HepG2 (cell line): ENCODE measurements at regions not wholly inside any gene's neighbourhood (a gene's known extent, or its start where the extent isn't known, plus 50 kb on each side); places are given as distances from the start of the nearest gene placed in this dataset.

Experiments used
- ATAC-seq: fragments of 200-7000 bp; cut with Tn5 transposase; 3 replicates; pipeline ENCODE4 v1.9.1; 2020; ENCODE audit warnings: mild to moderate bottlenecking, moderate library complexity
- BruUV-seq: library from RNA; stranded (reverse); fragments of 400-500 nt; replicated peaks from 2 replicates; lab custom pipeline; 2021; lab: Mats Ljungman, UMichigan
- CTCF ChIA-PET: fragments of 300-600 bp; formaldehyde crosslinking; extraction: SDS; loops from one replicate; lab custom pipeline; 2021; ENCODE audit warnings: low total read pairs, inconsistent platforms, low intra/inter-chr PET ratio; lab: Yijun Ruan, JAX
- POLR2A ChIA-PET: fragments of 350-600 bp; sonication (Branson Sonifier 250); formaldehyde crosslinking; loops from one replicate; lab custom pipeline; 2020; ENCODE audit warnings: antibody characterized with exemption, inconsistent platforms; lab: Yijun Ruan, JAX
- DNase-seq: peaks from one replicate; pipeline ENCODE4 v3.0.0-alpha.2; 2015; ENCODE audit warnings: low spot score
- FAIRE-seq: peaks from 3 replicates; lab custom pipeline; 2011; peaks lifted over from hg19 to GRCh38; lab: Jason Lieb, UNC
- H2AFZ ChIP-seq: one replicate; pipeline ENCODE4 v1.6.1; 2011; ENCODE audit warnings: low read length, inconsistent platforms
- H3K27ac ChIP-seq: fragments of 300-600 bp; 3 replicates; pipeline ENCODE4 v1.8.0; 2011; ENCODE audit warnings: mixed run types, mild to moderate bottlenecking, mixed read lengths, low read length, inconsistent platforms; ENCODE audit not compliant: insufficient read depth; ENCODE audit errors: extremely low read length
- H3K27me3 ChIP-seq, 2 experiments: fragments of 200-600 bp in 1 of 2; 2 replicates in 1 of 2; 3 replicates in 1 of 2; pipeline versions ENCODE4 v1.6.0 to v1.8.0; 2011; ENCODE audit warnings: low read length in 2 of 2, mild to moderate bottlenecking in 2 of 2, moderate library complexity in 2 of 2, inconsistent platforms in 1 of 2; ENCODE audit not compliant: insufficient read depth in 2 of 2, control insufficient read depth in 1 of 2
- H3K36me3 ChIP-seq, 2 experiments: fragments of 200-600 bp in 1 of 2; replicated peaks in 1 of 2; 2 replicates in 1 of 2; 3 replicates in 1 of 2; pipeline versions ENCODE4 v1.5.1 to v1.8.0; 2011; ENCODE audit warnings: low read length in 2 of 2, inconsistent platforms in 1 of 2; ENCODE audit not compliant: insufficient read depth in 2 of 2, control insufficient read depth in 1 of 2
- H3K4me1 ChIP-seq: 2 replicates; pipeline ENCODE4 v1.5.1; 2012; ENCODE audit warnings: low read length, inconsistent platforms; ENCODE audit not compliant: insufficient read depth
- H3K4me2 ChIP-seq: 2 replicates; pipeline ENCODE4 v1.6.0; 2011; ENCODE audit warnings: low read depth, low read length, inconsistent platforms
- H3K4me3 ChIP-seq, 3 experiments: fragments of 200-600 bp in 1 of 3; sonication (generic), shearing (Covaris generic) in 1 of 3; replicated peaks in 1 of 3; 2 replicates each; pipeline ENCODE4 v1.5.1; 2011 to 2016; ENCODE audit warnings: low read length in 3 of 3, inconsistent platforms in 2 of 3, low read depth in 2 of 3, mild to moderate bottlenecking in 2 of 3, control low read depth in 1 of 3, mixed read lengths in 1 of 3; ENCODE audit not compliant: insufficient read depth in 1 of 3
- H3K79me2 ChIP-seq: one replicate; pipeline ENCODE4 v1.6.1; 2011; ENCODE audit warnings: low read length, inconsistent platforms; ENCODE audit not compliant: insufficient read depth
- H3K9ac ChIP-seq: 2 replicates; pipeline ENCODE4 v1.6.0; 2011; ENCODE audit warnings: mild to moderate bottlenecking, low read depth, low read length, inconsistent platforms; ENCODE audit not compliant: insufficient read depth
- H3K9me3 ChIP-seq: 2 replicates; pipeline ENCODE4 v1.5.1; 2012; ENCODE audit warnings: mild to moderate bottlenecking, low read length
- H4K20me1 ChIP-seq: 2 replicates; pipeline ENCODE4 v1.6.0; 2011; ENCODE audit warnings: inconsistent platforms, mild to moderate bottlenecking, low read length, moderate library complexity; ENCODE audit not compliant: insufficient read depth
- CREM ChIP-seq, 2 experiments: sonication (generic) in 1 of 2; formaldehyde crosslinking in 1 of 2; IDR thresholded peaks; 2 replicates each; pipeline versions ENCODE4 v1.4.0 to v1.6.1; 2016 to 2020; ENCODE audit warnings: antibody characterized with exemption in 1 of 2, mild to moderate bottlenecking in 1 of 2, missing genetic modification reagents in 1 of 2
- HNF4A ChIP-seq: sonication (generic); formaldehyde crosslinking; IDR thresholded peaks from 2 replicates; pipeline ENCODE4 v1.4.0; 2020; ENCODE audit warnings: missing genetic modification reagents
- ISL2 ChIP-seq: sonication (generic); formaldehyde crosslinking; IDR thresholded peaks from 2 replicates; pipeline ENCODE4 v1.5.0; 2020; ENCODE audit warnings: missing genetic modification reagents
- MED8 ChIP-seq: sonication (generic); formaldehyde crosslinking; IDR thresholded peaks from 2 replicates; pipeline ENCODE4 v1.8.1; 2023; ENCODE audit warnings: mild to moderate bottlenecking, missing genetic modification reagents; ENCODE audit not compliant: insufficient replicate concordance
- PHB2 ChIP-seq: fragments of 450-650 bp; IDR thresholded peaks from 2 replicates; pipeline ENCODE4 v1.6.1; 2018; ENCODE audit not compliant: partially characterized antibody
- SNAPC2 ChIP-seq: sonication (generic); formaldehyde crosslinking; IDR thresholded peaks from 2 replicates; pipeline ENCODE4 v1.8.1; 2022; ENCODE audit warnings: mild to moderate bottlenecking, missing genetic modification reagents
- THRA ChIP-seq: sonication (generic); formaldehyde crosslinking; IDR thresholded peaks from 2 replicates; pipeline ENCODE4 v1.4.0; 2020; ENCODE audit warnings: missing genetic modification reagents, borderline replicate concordance
- USF2 ChIP-seq, 2 experiments: sonication (generic) in 1 of 2; formaldehyde crosslinking in 1 of 2; IDR thresholded peaks; 2 replicates each; pipeline versions ENCODE4 v1.5.1 to v1.6.1; 2011 to 2020; ENCODE audit warnings: borderline replicate concordance in 1 of 2, low read depth in 1 of 2, low read length in 1 of 2, mild to moderate bottlenecking in 1 of 2, missing genetic modification reagents in 1 of 2, moderate library complexity in 1 of 2
- XBP1 ChIP-seq: sonication (generic); formaldehyde crosslinking; IDR thresholded peaks from 2 replicates; pipeline ENCODE4 v1.5.0; 2020; ENCODE audit warnings: missing genetic modification reagents
- ZBTB38 ChIP-seq: sonication (generic); formaldehyde crosslinking; IDR thresholded peaks from 2 replicates; pipeline ENCODE4 v1.5.1; 2020; ENCODE audit warnings: mild to moderate bottlenecking, missing genetic modification reagents
- ZNF253 ChIP-seq: sonication (generic); formaldehyde crosslinking; IDR thresholded peaks from 2 replicates; pipeline ENCODE4 v1.8.0; 2022; ENCODE audit warnings: mild to moderate bottlenecking, missing genetic modification reagents, borderline replicate concordance
- ZNF329 ChIP-seq: sonication (generic); formaldehyde crosslinking; IDR thresholded peaks from 2 replicates; pipeline ENCODE4 v1.9.0; 2021; ENCODE audit warnings: low read depth, mild to moderate bottlenecking, missing genetic modification reagents
- ZNF331 ChIP-seq: sonication (generic); formaldehyde crosslinking; IDR thresholded peaks from 2 replicates; pipeline ENCODE4 v1.4.0; 2020; ENCODE audit warnings: missing genetic modification reagents
- ZNF484 ChIP-seq: sonication (generic); formaldehyde crosslinking; IDR thresholded peaks from 2 replicates; pipeline ENCODE4 v1.5.1; 2020; ENCODE audit warnings: mild to moderate bottlenecking, low read depth, missing genetic modification reagents, borderline replicate concordance
- ZNF710 ChIP-seq: sonication (generic); formaldehyde crosslinking; IDR thresholded peaks from 2 replicates; pipeline ENCODE4 v1.5.0; 2020; ENCODE audit warnings: mild to moderate bottlenecking, missing genetic modification reagents, borderline replicate concordance
- ZNF740 ChIP-seq: sonication (generic); formaldehyde crosslinking; IDR thresholded peaks from 2 replicates; pipeline ENCODE4 v1.4.0; 2020; ENCODE audit warnings: missing genetic modification reagents
- WGBS: methylation state at CpG from one replicate; pipeline ENCODE4 v1.1.6; 2017; ENCODE audit warnings: low lambda C conversion rate; 5-methylcytosine and 5-hydroxymethylcytosine counted together
- in situ Hi-C: cut with HindIII; loops from 2 replicates; pipeline ENCODE4 v1.10.0; 2017; ENCODE audit warnings: low pct_unique_long_range_greater_than_20kb; ENCODE audit not compliant: extremely low pct_ligation_motif_present
- intact Hi-C: fragments of 100-400 bp; cut with micrococcal nuclease; formaldehyde crosslinking; loops from one replicate; pipeline ENCODE4 v1.10.0; 2022; ENCODE audit not compliant: unreplicated experiment

- TF ChIP-seq ZNF710 (CRISPR knock-in tag) (no peak), ZNF329 (CRISPR knock-in tag) (no peak), USF2 (IDR thresholded peaks at IDR 0.05; ENCODE audit: low read depth, low read length) (no peak), USF2 (CRISPR knock-in tag; IDR thresholded peaks at IDR 0.05; ENCODE audit: borderline replicate concordance) (no peak), PHB2 (no peak)
These were observed 620.7 kb upstream of the ZEB2 start (continued) for GRCh38 chr2:145140658-145141057.

GRCh38 chr2:145138626-145139025 is 618.7 kb upstream of the ZEB2 start:
- no peaks in the 10 kb centered on the region for H3K36me3 ChIP-seq
- in situ Hi-C loops = no loop called here
- ChIA-PET POLR2A (no interaction called here), CTCF (no interaction called here)
- H3K27me3 ChIP-seq = no peaks in the 10 kb centered on the region
- FAIRE-seq (no peak), ATAC-seq (no peak), DNase-seq (no peak)
- TF ChIP-seq ZNF484 (CRISPR knock-in tag) (no peak), XBP1 (CRISPR knock-in tag) (no peak), THRA (CRISPR knock-in tag) (no peak), ZNF253 (CRISPR knock-in tag) (no peak), HNF4A (CRISPR knock-in tag) (no peak), ZNF740 (no peak), ZNF331 (no peak), SNAPC2 (CRISPR knock-in tag) (no peak), ZBTB38 (CRISPR knock-in tag) (no peak), MED8 (no peak), ISL2 (CRISPR knock-in tag) (no peak), CREM (IDR thresholded peaks at IDR 0.05) (no peak), CREM (CRISPR knock-in tag; IDR thresholded peaks at IDR 0.05) (no peak)
- no peaks in the 10 kb centered on the region for H4K20me1 ChIP-seq
- 0% methylated on average over 2 of the region's 2 CpGs for WGBS
- no peak overlapping the region for H3K27ac ChIP-seq
- no peaks in the 10 kb centered on the region for H3K4me1 ChIP-seq
- no peak overlapping the region for H3K4me2 ChIP-seq
- no peak overlapping the region for H2AFZ ChIP-seq
- intact Hi-C loops = no loop called here
- no TSS peak for BruUV-seq
- no peak overlapping the region for H3K9ac ChIP-seq
- no peaks in the 10 kb centered on the region for H3K79me2 ChIP-seq
- H3K9me3 ChIP-seq = no peaks in the 10 kb centered on the region
- H3K4me3 ChIP-seq = no peak overlapping the region
